ENCODE measurements at regions not wholly inside any gene's neighbourhood (a gene's known extent, or its start where the extent isn't known, plus 50 kb on each side); places are given as distances from the start of the nearest gene placed in this dataset.

DNA sequence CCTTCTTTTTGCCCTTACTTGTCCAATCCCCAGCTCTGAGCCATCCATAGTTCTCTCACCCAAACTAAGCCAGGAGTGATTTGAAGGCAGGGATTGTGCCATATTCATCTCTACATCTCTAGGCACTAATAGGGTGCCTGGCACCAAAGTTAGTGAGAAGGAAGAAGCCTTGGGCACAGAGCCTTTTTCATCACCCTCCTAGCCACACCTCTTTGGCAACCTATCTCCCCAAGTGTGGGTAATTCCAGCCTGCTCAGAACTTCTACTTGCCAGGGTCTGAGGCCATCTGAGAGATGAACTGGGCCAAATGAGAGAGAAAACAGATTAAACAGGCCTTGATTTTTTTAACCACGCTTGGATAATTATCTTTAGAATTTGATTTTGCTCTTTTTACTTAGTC is 61.3 kb downstream of the PHLDA1 start:
- peak overlapping the region; percentile 57 for H3K4me2 ChIP-seq
- H3K4me3 ChIP-seq: no peak overlapping the region
- H3K36me3 Mint-ChIP-seq (ENCODE audit: low read depth): no peaks in the 10 kb centered on the region
- H3K27ac ChIP-seq (ENCODE audit: low read depth): peak overlapping the region; percentile 43; the same call in 1 of the 2 replicates
- no peak for DNase-seq (ENCODE audit: low spot score)
- peaks cover 20% of the 10 kb centered on the region for H3K4me1 ChIP-seq (ENCODE audit: insufficient read depth)
- H4K20me1 ChIP-seq (replicated peaks; ENCODE audit: insufficient read depth): no peaks in the 10 kb centered on the region
- no peak overlapping the region; the same call in 1 of the 2 replicates for H3K27ac Mint-ChIP-seq
- no peaks in the 10 kb centered on the region for H3K27me3 ChIP-seq (ENCODE audit: insufficient read depth)
- H3F3A ChIP-seq (replicated peaks; ENCODE audit: low read depth): no peaks in the 10 kb centered on the region
- no peak overlapping the region for H3K4me3 Mint-ChIP-seq
- no peaks in the 10 kb centered on the region for H3K79me2 ChIP-seq (replicated peaks; ENCODE audit: insufficient read depth)
- peaks cover 7% of the 10 kb centered on the region for H3K27me3 Mint-ChIP-seq (ENCODE audit: insufficient read depth, low read depth, poor library complexity)
- H2AFZ ChIP-seq: no peak overlapping the region
- H3K4me1 Mint-ChIP-seq: peaks cover 27% of the 10 kb centered on the region
- no peaks in the 10 kb centered on the region for H3K9me3 Mint-ChIP-seq
- TF ChIP-seq, protein P1, sequence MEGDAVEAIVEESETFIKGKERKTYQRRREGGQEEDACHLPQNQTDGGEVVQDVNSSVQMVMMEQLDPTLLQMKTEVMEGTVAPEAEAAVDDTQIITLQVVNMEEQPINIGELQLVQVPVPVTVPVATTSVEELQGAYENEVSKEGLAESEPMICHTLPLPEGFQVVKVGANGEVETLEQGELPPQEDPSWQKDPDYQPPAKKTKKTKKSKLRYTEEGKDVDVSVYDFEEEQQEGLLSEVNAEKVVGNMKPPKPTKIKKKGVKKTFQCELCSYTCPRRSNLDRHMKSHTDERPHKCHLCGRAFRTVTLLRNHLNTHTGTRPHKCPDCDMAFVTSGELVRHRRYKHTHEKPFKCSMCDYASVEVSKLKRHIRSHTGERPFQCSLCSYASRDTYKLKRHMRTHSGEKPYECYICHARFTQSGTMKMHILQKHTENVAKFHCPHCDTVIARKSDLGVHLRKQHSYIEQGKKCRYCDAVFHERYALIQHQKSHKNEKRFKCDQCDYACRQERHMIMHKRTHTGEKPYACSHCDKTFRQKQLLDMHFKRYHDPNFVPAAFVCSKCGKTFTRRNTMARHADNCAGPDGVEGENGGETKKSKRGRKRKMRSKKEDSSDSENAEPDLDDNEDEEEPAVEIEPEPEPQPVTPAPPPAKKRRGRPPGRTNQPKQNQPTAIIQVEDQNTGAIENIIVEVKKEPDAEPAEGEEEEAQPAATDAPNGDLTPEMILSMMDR (conservative IDR thresholded peaks at IDR 0.05; ENCODE audit: low read depth in 2 of 2): no peak
- TF ChIP-seq, protein P2, sequence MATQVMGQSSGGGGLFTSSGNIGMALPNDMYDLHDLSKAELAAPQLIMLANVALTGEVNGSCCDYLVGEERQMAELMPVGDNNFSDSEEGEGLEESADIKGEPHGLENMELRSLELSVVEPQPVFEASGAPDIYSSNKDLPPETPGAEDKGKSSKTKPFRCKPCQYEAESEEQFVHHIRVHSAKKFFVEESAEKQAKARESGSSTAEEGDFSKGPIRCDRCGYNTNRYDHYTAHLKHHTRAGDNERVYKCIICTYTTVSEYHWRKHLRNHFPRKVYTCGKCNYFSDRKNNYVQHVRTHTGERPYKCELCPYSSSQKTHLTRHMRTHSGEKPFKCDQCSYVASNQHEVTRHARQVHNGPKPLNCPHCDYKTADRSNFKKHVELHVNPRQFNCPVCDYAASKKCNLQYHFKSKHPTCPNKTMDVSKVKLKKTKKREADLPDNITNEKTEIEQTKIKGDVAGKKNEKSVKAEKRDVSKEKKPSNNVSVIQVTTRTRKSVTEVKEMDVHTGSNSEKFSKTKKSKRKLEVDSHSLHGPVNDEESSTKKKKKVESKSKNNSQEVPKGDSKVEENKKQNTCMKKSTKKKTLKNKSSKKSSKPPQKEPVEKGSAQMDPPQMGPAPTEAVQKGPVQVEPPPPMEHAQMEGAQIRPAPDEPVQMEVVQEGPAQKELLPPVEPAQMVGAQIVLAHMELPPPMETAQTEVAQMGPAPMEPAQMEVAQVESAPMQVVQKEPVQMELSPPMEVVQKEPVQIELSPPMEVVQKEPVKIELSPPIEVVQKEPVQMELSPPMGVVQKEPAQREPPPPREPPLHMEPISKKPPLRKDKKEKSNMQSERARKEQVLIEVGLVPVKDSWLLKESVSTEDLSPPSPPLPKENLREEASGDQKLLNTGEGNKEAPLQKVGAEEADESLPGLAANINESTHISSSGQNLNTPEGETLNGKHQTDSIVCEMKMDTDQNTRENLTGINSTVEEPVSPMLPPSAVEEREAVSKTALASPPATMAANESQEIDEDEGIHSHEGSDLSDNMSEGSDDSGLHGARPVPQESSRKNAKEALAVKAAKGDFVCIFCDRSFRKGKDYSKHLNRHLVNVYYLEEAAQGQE (IDR thresholded peaks at IDR 0.05; ENCODE audit: unreplicated experiment): no peak
- TF ChIP-seq JUNB (IDR thresholded peaks at IDR 0.05; ENCODE audit: unreplicated experiment) (no peak), ZNF114 (CRISPR knock-in tag; IDR thresholded peaks at IDR 0.05) (no peak), CREB1 (CRISPR knock-in tag; IDR thresholded peaks at IDR 0.05; ENCODE audit: low read depth) (no peak), NANOG (IDR thresholded peaks at IDR 0.05; ENCODE audit: borderline replicate concordance) (no peak), EZH2phosphoT487 (IDR thresholded peaks at IDR 0.05; ENCODE audit: unreplicated experiment) (no peak), ZNF331 (CRISPR knock-in tag; IDR thresholded peaks at IDR 0.05; ENCODE audit: low read depth) (no peak), STAT1 (IDR thresholded peaks at IDR 0.05; ENCODE audit: unreplicated experiment) (no peak), POLR2AphosphoS5 (IDR thresholded peaks at IDR 0.05; ENCODE audit: low read depth) (no peak)
- TF ChIP-seq, protein P3, sequence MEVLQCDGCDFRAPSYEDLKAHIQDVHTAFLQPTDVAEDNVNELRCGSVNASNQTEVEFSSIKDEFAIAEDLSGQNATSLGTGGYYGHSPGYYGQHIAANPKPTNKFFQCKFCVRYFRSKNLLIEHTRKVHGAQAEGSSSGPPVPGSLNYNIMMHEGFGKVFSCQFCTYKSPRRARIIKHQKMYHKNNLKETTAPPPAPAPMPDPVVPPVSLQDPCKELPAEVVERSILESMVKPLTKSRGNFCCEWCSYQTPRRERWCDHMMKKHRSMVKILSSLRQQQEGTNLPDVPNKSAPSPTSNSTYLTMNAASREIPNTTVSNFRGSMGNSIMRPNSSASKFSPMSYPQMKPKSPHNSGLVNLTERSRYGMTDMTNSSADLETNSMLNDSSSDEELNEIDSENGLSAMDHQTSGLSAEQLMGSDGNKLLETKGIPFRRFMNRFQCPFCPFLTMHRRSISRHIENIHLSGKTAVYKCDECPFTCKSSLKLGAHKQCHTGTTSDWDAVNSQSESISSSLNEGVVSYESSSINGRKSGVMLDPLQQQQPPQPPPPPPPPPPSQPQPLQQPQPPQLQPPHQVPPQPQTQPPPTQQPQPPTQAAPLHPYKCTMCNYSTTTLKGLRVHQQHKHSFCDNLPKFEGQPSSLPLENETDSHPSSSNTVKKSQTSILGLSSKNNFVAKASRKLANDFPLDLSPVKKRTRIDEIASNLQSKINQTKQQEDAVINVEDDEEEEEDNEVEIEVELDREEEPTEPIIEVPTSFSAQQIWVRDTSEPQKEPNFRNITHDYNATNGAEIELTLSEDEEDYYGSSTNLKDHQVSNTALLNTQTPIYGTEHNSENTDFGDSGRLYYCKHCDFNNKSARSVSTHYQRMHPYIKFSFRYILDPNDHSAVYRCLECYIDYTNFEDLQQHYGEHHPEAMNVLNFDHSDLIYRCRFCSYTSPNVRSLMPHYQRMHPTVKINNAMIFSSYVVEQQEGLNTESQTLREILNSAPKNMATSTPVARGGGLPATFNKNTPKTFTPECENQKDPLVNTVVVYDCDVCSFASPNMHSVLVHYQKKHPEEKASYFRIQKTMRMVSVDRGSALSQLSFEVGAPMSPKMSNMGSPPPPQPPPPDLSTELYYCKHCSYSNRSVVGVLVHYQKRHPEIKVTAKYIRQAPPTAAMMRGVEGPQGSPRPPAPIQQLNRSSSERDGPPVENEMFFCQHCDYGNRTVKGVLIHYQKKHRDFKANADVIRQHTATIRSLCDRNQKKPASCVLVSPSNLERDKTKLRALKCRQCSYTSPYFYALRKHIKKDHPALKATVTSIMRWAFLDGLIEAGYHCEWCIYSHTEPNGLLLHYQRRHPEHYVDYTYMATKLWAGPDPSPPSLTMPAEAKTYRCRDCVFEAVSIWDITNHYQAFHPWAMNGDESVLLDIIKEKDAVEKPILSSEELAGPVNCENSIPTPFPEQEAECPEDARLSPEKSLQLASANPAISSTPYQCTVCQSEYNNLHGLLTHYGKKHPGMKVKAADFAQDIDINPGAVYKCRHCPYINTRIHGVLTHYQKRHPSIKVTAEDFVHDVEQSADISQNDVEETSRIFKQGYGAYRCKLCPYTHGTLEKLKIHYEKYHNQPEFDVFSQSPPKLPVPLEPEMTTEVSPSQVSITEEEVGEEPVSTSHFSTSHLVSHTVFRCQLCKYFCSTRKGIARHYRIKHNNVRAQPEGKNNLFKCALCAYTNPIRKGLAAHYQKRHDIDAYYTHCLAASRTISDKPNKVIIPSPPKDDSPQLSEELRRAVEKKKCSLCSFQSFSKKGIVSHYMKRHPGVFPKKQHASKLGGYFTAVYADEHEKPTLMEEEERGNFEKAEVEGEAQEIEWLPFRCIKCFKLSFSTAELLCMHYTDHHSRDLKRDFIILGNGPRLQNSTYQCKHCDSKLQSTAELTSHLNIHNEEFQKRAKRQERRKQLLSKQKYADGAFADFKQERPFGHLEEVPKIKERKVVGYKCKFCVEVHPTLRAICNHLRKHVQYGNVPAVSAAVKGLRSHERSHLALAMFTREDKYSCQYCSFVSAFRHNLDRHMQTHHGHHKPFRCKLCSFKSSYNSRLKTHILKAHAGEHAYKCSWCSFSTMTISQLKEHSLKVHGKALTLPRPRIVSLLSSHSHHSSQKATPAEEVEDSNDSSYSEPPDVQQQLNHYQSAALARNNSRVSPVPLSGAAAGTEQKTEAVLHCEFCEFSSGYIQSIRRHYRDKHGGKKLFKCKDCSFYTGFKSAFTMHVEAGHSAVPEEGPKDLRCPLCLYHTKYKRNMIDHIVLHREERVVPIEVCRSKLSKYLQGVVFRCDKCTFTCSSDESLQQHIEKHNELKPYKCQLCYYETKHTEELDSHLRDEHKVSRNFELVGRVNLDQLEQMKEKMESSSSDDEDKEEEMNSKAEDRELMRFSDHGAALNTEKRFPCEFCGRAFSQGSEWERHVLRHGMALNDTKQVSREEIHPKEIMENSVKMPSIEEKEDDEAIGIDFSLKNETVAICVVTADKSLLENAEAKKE (CRISPR knock-in tag; IDR thresholded peaks at IDR 0.05): no peak
- TF ChIP-seq, protein P4, sequence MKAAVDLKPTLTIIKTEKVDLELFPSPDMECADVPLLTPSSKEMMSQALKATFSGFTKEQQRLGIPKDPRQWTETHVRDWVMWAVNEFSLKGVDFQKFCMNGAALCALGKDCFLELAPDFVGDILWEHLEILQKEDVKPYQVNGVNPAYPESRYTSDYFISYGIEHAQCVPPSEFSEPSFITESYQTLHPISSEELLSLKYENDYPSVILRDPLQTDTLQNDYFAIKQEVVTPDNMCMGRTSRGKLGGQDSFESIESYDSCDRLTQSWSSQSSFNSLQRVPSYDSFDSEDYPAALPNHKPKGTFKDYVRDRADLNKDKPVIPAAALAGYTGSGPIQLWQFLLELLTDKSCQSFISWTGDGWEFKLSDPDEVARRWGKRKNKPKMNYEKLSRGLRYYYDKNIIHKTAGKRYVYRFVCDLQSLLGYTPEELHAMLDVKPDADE (IDR thresholded peaks at IDR 0.05): no peak
- peaks cover 5% of the 10 kb centered on the region; the same call in 1 of the 2 replicates for H3K9me2 ChIP-seq (ENCODE audit: insufficient read depth)
- H3K36me3 ChIP-seq (ENCODE audit: insufficient read depth): no peaks in the 10 kb centered on the region
- ATAC-seq: no peak; the same call in 1 of the 3 replicates

Measured in GM23338 (cell line).